Lower lobe of right lung (tissue), 2 donors: ENCODE measurements at regions not wholly inside any gene's neighbourhood (a gene's known extent, or its start where the extent isn't known, plus 50 kb on each side); places are given as distances from the start of the nearest gene placed in this dataset.
"Not testable (repeated sequence)": the region's sequence is repeated elsewhere in the genome, so short reads cannot be mapped to it uniquely, and the experiment has no call there.

ENCODE experiments used
- ATAC-seq, 2 donors: fragments of 200-7000 bp; cut with Tn5 transposase; one replicate each; pipeline ENCODE4 v1.9.1; 2020 to 2022; ENCODE audit warnings: mild to moderate bottlenecking in 2 of 2, moderate library complexity in 2 of 2
- DNase-seq: peaks from one replicate; pipeline ENCODE4 v3.0.0-alpha.2; 2020
- H3K27ac ChIP-seq: fragments of 200-600 bp; one replicate; pipeline ENCODE4 v1.8.0; 2022
- H3K27me3 ChIP-seq: fragments of 200-600 bp; one replicate; pipeline ENCODE4 v1.8.0; 2022; ENCODE audit warnings: low read depth
- H3K36me3 ChIP-seq: fragments of 200-600 bp; one replicate; pipeline ENCODE4 v1.8.0; 2022; ENCODE audit warnings: mild to moderate bottlenecking
- H3K4me1 ChIP-seq: fragments of 200-600 bp; one replicate; pipeline ENCODE4 v1.8.0; 2022
- H3K4me3 ChIP-seq: fragments of 200-600 bp; one replicate; pipeline ENCODE4 v1.8.0; 2022; ENCODE audit warnings: mild to moderate bottlenecking
- H3K9me3 ChIP-seq: fragments of 200-600 bp; one replicate; pipeline ENCODE4 v1.8.0; 2022
- CTCF ChIP-seq: fragments of 200-600 bp; IDR thresholded peaks from one replicate; pipeline ENCODE4 v1.8.0; 2022; ENCODE audit warnings: antibody characterized with exemption, mild to moderate bottlenecking
- intact Hi-C: fragments of 100-400 bp; cut with DNase I; formaldehyde crosslinking; loops from one replicate; pipeline ENCODE4 v1.11.0; 2022
- donor health status: DM: no; HTN: yes; CAD: no; lungs with severe emphysema.

DNA sequence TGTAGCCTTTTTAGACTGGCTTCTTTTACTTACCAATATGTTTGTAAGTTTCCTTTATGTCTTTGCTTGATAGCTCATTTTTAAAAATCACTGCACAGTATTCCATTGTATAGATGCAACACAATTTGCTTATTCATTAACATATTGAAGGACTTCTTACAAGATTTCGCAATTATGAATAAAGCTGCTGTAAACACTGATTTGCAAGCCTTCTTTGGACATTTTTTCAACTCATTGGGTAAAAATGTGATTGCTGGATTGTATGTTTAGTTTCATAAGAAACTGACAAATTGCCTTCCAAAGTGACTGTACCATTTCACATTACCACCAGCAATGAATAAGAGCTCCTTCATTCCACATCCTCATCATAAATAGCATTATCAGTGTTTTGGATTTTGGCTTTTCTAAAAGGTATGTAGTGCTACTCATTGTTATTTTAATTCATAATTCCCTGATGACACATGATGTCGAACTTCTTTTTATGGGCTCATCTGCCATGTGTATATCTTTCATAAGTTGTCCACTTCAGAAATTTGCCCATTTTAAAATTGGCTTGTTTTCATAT is 80.7 kb downstream of the TFAP2B start:
- intact Hi-C loops, result no loop called here

GRCh38 chr6:50902260-50902659 is 83.6 kb downstream of the TFAP2B start:
- no peak overlapping the region for H3K27ac ChIP-seq
- H3K4me3 ChIP-seq, result no peak overlapping the region
- H3K9me3 ChIP-seq, result no peaks in the 10 kb centered on the region
- H3K36me3 ChIP-seq, result no peaks in the 10 kb centered on the region
- no peak for TF ChIP-seq CTCF
- H3K4me1 ChIP-seq, result no peaks in the 10 kb centered on the region
- intact Hi-C loops, result no loop called here
- DNase-seq (no peak), ATAC-seq (no peak)
- no peaks in the 10 kb centered on the region for H3K27me3 ChIP-seq

More for the DNA sequence above, 80.7 kb downstream of the TFAP2B start:
- Histone ChIP-seq H3K27ac (no peak overlapping the region), H3K36me3 (no peaks in the 10 kb centered on the region), H3K4me3 (no peak overlapping the region), H3K4me1 (no peaks in the 10 kb centered on the region), H3K9me3 (no peaks in the 10 kb centered on the region), H3K27me3 (no peaks in the 10 kb centered on the region)
- no peak for DNase-seq
- no peak for TF ChIP-seq CTCF
- no peak for ATAC-seq

- ATAC-seq, result no peak
- no peak for TF ChIP-seq CTCF
- intact Hi-C loops, result no loop called here
- DNase-seq, result no peak
- no peak overlapping the region for H3K4me3 ChIP-seq
- no peaks in the 10 kb centered on the region for H3K4me1 ChIP-seq
- H3K36me3 ChIP-seq, result no peaks in the 10 kb centered on the region
- H3K9me3 ChIP-seq, result no peaks in the 10 kb centered on the region
- H3K27ac ChIP-seq, result no peak overlapping the region
- no peaks in the 10 kb centered on the region for H3K27me3 ChIP-seq
Observed at GRCh38 chr6:50905297-50905696, 86.6 kb downstream of the TFAP2B start.

DNA sequence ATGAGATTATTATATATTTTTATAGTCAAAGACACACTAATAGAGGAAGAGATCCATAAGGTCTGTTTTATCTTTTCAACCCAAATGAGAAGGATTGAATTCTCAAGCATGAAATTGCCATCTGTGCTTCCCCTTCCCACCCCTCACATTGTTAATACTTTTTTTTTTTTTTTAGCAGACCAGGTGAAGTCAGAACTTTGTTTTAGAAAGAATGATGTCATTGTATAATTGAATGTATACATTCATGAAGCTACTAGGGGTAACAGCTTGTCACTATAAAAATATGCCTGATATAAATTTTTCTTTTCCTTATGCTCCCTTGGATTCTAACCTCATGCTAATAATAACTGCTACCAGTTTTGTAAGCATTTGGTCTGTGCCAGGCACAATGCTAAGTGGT is 88.9 kb downstream of the TFAP2B start:
- H3K27me3 ChIP-seq, result no peaks in the 10 kb centered on the region
- intact Hi-C loops, result no loop called here
- no peak overlapping the region for H3K27ac ChIP-seq
- H3K9me3 ChIP-seq, result no peaks in the 10 kb centered on the region
- DNase-seq (no peak), ATAC-seq (no peak)
- no peaks in the 10 kb centered on the region for H3K4me1 ChIP-seq
- no peak for TF ChIP-seq CTCF
- no peak overlapping the region for H3K4me3 ChIP-seq
- H3K36me3 ChIP-seq, result no peaks in the 10 kb centered on the region

GRCh38 chr6:50913105-50913770 is 94.6 kb downstream of the TFAP2B start:
- intact Hi-C loops, result no loop called here
- no peak overlapping the region for H3K4me3 ChIP-seq
- no peak for TF ChIP-seq CTCF
- H3K27me3 ChIP-seq, result no peaks in the 10 kb centered on the region
- no peaks in the 10 kb centered on the region for H3K4me1 ChIP-seq
- H3K27ac ChIP-seq, result no peak overlapping the region
- DNase-seq, result no peak
- no peak for ATAC-seq
- H3K9me3 ChIP-seq, result peaks cover 5% of the 10 kb centered on the region
- H3K36me3 ChIP-seq, result no peaks in the 10 kb centered on the region

DNA sequence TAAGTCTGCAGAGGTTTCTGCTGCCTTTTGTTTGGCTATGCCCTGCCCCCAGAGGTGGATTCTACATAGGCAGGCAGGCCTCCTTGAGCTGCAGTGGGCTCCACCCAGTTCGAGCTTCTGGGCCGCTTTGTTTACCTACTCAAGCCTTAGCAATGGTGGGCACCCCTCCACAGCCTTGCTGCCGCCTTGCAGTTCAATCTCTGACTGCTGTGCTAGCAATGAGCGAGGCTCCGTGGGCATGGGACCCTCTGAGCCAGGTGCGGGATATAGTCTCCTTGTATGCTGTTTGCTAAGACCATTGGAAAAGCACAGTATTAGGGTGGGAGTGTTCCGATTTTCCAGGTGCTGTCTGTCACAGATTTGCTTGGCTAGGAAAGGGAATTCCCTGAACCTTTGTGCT is 102.7 kb downstream of the TFAP2B start:
- H3K9me3 ChIP-seq, H3K4me1 ChIP-seq, H3K4me3 ChIP-seq, H3K27ac ChIP-seq, H3K36me3 ChIP-seq, H3K27me3 ChIP-seq, intact Hi-C loops, DNase-seq, ATAC-seq: not testable (repeated sequence)
